Hepatocyte (in vitro differentiated cells): ENCODE measurements at regions not wholly inside any gene's neighbourhood (a gene's known extent, or its start where the extent isn't known, plus 50 kb on each side); places are given as distances from the start of the nearest gene placed in this dataset.
"Not testable (repeated sequence)": the region's sequence is repeated elsewhere in the genome, so short reads cannot be mapped to it uniquely, and the experiment has no call there.

Experiments used
- DNase-seq: peaks from one replicate; pipeline ENCODE4 v3.0.0-alpha.2; 2016; ENCODE audit warnings: low spot score
- H2AFZ ChIP-seq: fragments of 200-600 bp; sonication (generic); 2 replicates; pipeline ENCODE4 v1.6.0; 2016; ENCODE audit warnings: antibody characterized with exemption, mild to moderate bottlenecking
- H3K27ac ChIP-seq: fragments of 200-600 bp; sonication (generic); 2 replicates; pipeline ENCODE4 v1.5.1; 2016; ENCODE audit warnings: mild to moderate bottlenecking
- H3K27me3 ChIP-seq: fragments of 200-600 bp; sonication (generic); 2 replicates; pipeline ENCODE4 v1.6.1; 2016
- H3K36me3 ChIP-seq: fragments of 200-600 bp; sonication (generic); replicated peaks from 2 replicates; pipeline ENCODE4 v1.5.1; 2016; ENCODE audit warnings: low read depth; ENCODE audit not compliant: insufficient read depth
- H3K4me1 ChIP-seq: fragments of 200-600 bp; sonication (generic); 2 replicates; pipeline ENCODE4 v1.5.1; 2016; ENCODE audit warnings: mild to moderate bottlenecking, moderate library complexity; ENCODE audit not compliant: insufficient read depth
- H3K4me2 ChIP-seq: fragments of 200-600 bp; sonication (generic); 2 replicates; pipeline ENCODE4 v1.6.0; 2016
- H3K4me3 ChIP-seq: fragments of 200-600 bp; sonication (generic); 2 replicates; pipeline ENCODE4 v1.5.1; 2016; ENCODE audit warnings: mild to moderate bottlenecking
- H3K79me2 ChIP-seq: fragments of 200-600 bp; sonication (generic); 2 replicates; pipeline ENCODE4 v1.6.0; 2017; ENCODE audit warnings: mild to moderate bottlenecking
- H3K9me2 ChIP-seq: fragments of 200-600 bp; sonication (generic); replicated peaks from 2 replicates; pipeline ENCODE4 v1.6.0; 2017; ENCODE audit warnings: mild to moderate bottlenecking; ENCODE audit not compliant: insufficient read depth
- H3K9me3 ChIP-seq: fragments of 200-600 bp; sonication (generic); 2 replicates; pipeline ENCODE4 v1.5.1; 2016; ENCODE audit warnings: low read depth, mild to moderate bottlenecking
- H4K20me1 ChIP-seq: fragments of 200-600 bp; sonication (generic); 2 replicates; pipeline ENCODE4 v1.6.0; 2016; ENCODE audit warnings: mild to moderate bottlenecking; ENCODE audit not compliant: insufficient read depth, poor library complexity, severe bottlenecking
- EZH2 ChIP-seq: fragments of 200-600 bp; sonication (generic); IDR thresholded peaks from 2 replicates; pipeline ENCODE4 v1.6.1; 2016; ENCODE audit warnings: antibody characterized with exemption, mild to moderate bottlenecking, borderline replicate concordance
- EZH2phosphoT487 ChIP-seq: fragments of 200-600 bp; sonication (generic); IDR thresholded peaks from one replicate; pipeline ENCODE4 v1.6.1; 2018; ENCODE audit warnings: antibody characterized with exemption, mild to moderate bottlenecking, low read depth, moderate library complexity; ENCODE audit not compliant: unreplicated experiment, severe bottlenecking
- WGBS: methylation state at CpG from one replicate; pipeline ENCODE4 v1.1.6; 2016; ENCODE audit warnings: low lambda C conversion rate; ENCODE audit errors: missing lambda C conversion rate; 5-methylcytosine and 5-hydroxymethylcytosine counted together
- TF ChIP-seq, protein P1 (sequence below): fragments of 200-600 bp; sonication (generic); IDR thresholded peaks from 2 replicates; pipeline ENCODE4 v1.5.1; 2016; ENCODE audit warnings: antibody characterized with exemption, mild to moderate bottlenecking; ENCODE audit not compliant: poor library complexity

GRCh38 chr7:109641445-109641844 is 1071.8 kb downstream of the DNAJB9 start:
- Histone ChIP-seq H3K4me1 (no peaks in the 10 kb centered on the region), H3K4me3 (no peak overlapping the region), H3K27me3 (no peaks in the 10 kb centered on the region), H3K79me2 (no peaks in the 10 kb centered on the region), H2AFZ (no peak overlapping the region), H3K4me2 (no peak overlapping the region), H3K36me3 (no peaks in the 10 kb centered on the region), H3K27ac (no peak overlapping the region), H4K20me1 (no peaks in the 10 kb centered on the region), H3K9me3 (no peaks in the 10 kb centered on the region), H3K9me2 (no peaks in the 10 kb centered on the region)
- TF ChIP-seq, protein P1, sequence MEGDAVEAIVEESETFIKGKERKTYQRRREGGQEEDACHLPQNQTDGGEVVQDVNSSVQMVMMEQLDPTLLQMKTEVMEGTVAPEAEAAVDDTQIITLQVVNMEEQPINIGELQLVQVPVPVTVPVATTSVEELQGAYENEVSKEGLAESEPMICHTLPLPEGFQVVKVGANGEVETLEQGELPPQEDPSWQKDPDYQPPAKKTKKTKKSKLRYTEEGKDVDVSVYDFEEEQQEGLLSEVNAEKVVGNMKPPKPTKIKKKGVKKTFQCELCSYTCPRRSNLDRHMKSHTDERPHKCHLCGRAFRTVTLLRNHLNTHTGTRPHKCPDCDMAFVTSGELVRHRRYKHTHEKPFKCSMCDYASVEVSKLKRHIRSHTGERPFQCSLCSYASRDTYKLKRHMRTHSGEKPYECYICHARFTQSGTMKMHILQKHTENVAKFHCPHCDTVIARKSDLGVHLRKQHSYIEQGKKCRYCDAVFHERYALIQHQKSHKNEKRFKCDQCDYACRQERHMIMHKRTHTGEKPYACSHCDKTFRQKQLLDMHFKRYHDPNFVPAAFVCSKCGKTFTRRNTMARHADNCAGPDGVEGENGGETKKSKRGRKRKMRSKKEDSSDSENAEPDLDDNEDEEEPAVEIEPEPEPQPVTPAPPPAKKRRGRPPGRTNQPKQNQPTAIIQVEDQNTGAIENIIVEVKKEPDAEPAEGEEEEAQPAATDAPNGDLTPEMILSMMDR, result no peak
- TF ChIP-seq EZH2 (no peak), EZH2phosphoT487 (no peak)
- no peak for DNase-seq
- WGBS, result 88% methylated on average over 7 of the region's 7 CpGs

- Histone ChIP-seq H3K9me2 (no peaks in the 10 kb centered on the region), H3K36me3 (no peaks in the 10 kb centered on the region), H3K27me3 (no peaks in the 10 kb centered on the region), H3K9me3 (no peaks in the 10 kb centered on the region), H4K20me1 (no peaks in the 10 kb centered on the region), H3K4me1 (no peaks in the 10 kb centered on the region), H3K79me2 (no peaks in the 10 kb centered on the region), H3K4me2 (no peak overlapping the region), H3K4me3 (no peak overlapping the region), H2AFZ (no peak overlapping the region), H3K27ac (no peak overlapping the region)
- 90% methylated on average over 7 of the region's 7 CpGs for WGBS
- TF ChIP-seq EZH2 (no peak), EZH2phosphoT487 (no peak)
- TF ChIP-seq, protein P1, result no peak
- no peak for DNase-seq
Measured at GRCh38 chr7:109646124-109646523, 1076.5 kb downstream of the DNAJB9 start.

DNA sequence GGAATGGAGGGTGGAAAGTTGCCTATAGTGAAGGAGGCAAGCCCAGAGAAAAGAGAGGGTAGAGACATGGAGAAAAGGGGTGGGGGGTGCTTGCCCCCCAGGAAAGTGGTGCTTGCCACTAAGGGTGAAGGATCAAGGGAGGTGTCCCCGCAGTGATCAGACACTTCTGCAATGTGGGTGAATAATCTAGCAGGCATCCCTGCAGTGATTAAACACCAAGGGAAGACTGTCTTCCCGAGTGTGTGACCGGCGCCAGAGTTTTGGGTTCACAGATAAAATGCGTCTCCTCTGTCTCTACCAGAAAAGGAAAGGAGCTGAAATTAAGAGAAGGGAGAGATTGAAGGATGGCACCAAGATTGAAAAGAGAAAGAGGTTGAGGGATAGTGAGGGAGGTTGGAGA is 1076.9 kb downstream of the DNAJB9 start:
- H3K27ac ChIP-seq, H3K36me3 ChIP-seq, H3K9me2 ChIP-seq, H3K79me2 ChIP-seq, H2AFZ ChIP-seq, DNase-seq, H3K4me3 ChIP-seq, H3K4me1 ChIP-seq, H3K9me3 ChIP-seq, H3K27me3 ChIP-seq, H4K20me1 ChIP-seq, H3K4me2 ChIP-seq: not testable (repeated sequence)
- WGBS, result 77% methylated on average over 5 of the region's 5 CpGs

DNA sequence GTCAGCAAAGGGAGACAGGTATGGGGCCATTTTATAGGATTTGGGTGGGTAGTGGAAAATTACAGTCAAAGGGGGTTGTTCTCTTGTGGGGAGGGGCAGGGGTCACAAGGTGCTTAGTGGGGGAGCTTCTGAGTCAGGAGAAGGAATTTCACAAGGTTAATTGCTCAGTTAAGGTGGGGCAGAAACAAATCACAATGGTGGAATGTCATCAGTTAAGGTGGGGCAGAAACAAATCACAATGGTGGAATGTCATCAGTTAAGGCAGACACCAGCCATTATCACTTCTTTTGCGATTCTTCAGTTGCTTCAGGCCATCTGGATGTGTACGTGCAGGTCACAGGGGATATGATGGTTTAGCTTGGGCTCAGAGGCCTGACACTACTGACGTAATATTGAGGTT is 1077.6 kb downstream of the DNAJB9 start:
- not testable (repeated sequence) for H3K27me3 ChIP-seq, H3K4me3 ChIP-seq, H3K27ac ChIP-seq, H3K79me2 ChIP-seq, H3K36me3 ChIP-seq, H3K4me1 ChIP-seq, H3K4me2 ChIP-seq, DNase-seq, H4K20me1 ChIP-seq, H3K9me2 ChIP-seq, H3K9me3 ChIP-seq, H2AFZ ChIP-seq
- 47% methylated on average over 3 of the region's 3 CpGs for WGBS

GRCh38 chr7:109659261-109659660 is 1089.6 kb downstream of the DNAJB9 start:
- no peak overlapping the region for H2AFZ ChIP-seq
- no peak overlapping the region for H3K4me2 ChIP-seq
- WGBS, result 72% methylated on average over 2 of the region's 2 CpGs
- no peaks in the 10 kb centered on the region for H4K20me1 ChIP-seq
- H3K79me2 ChIP-seq, result no peaks in the 10 kb centered on the region
- no peak overlapping the region for H3K4me3 ChIP-seq
- TF ChIP-seq, protein P1, result no peak
- TF ChIP-seq EZH2phosphoT487 (no peak), EZH2 (no peak)
- no peak for DNase-seq
- no peaks in the 10 kb centered on the region for H3K4me1 ChIP-seq
- no peaks in the 10 kb centered on the region for H3K27me3 ChIP-seq
- H3K9me3 ChIP-seq, result no peaks in the 10 kb centered on the region
- no peaks in the 10 kb centered on the region for H3K36me3 ChIP-seq
- H3K27ac ChIP-seq, result no peak overlapping the region
- H3K9me2 ChIP-seq, result no peaks in the 10 kb centered on the region
